Neural cell (in vitro differentiated cells): ENCODE measurements at regions not wholly inside any gene's neighbourhood (a gene's known extent, or its start where the extent isn't known, plus 50 kb on each side); places are given as distances from the start of the nearest gene placed in this dataset.
"Not testable (repeated sequence)": the region's sequence is repeated elsewhere in the genome, so short reads cannot be mapped to it uniquely, and the experiment has no call there.

ENCODE experiments used
- H2AFZ ChIP-seq: fragments of 200-600, 300-800 bp; sonication (generic), shearing (Covaris generic); 2 replicates; pipeline ENCODE4 v1.6.0; 2014; ENCODE audit warnings: low read depth, mild to moderate bottlenecking, antibody characterized with exemption, low read length, moderate library complexity
- H3F3A ChIP-seq: fragments of 200-600 bp; shearing (Covaris generic); 2 replicates; pipeline ENCODE4 v1.6.1; 2016; ENCODE audit warnings: mild to moderate bottlenecking, moderate library complexity, mixed read lengths, antibody characterized with exemption, low read length; ENCODE audit not compliant: insufficient read depth, poor library complexity, severe bottlenecking
- H3K27ac ChIP-seq: fragments of 200-600, 300-800 bp; sonication (generic), shearing (Covaris generic); 2 replicates; pipeline ENCODE4 v1.5.1; 2014; ENCODE audit warnings: mild to moderate bottlenecking, low read length, moderate library complexity
- H3K27me3 ChIP-seq: fragments of 300-800, 200-600 bp; sonication (generic), shearing (Covaris generic); 2 replicates; pipeline ENCODE4 v1.6.0; 2014; ENCODE audit warnings: mild to moderate bottlenecking, low read depth, low read length, moderate library complexity; ENCODE audit not compliant: insufficient read depth
- H3K36me3 ChIP-seq: fragments of 300-800, 200-600 bp; sonication (generic), shearing (Covaris generic); 2 replicates; pipeline ENCODE4 v1.5.1; 2014; ENCODE audit warnings: mild to moderate bottlenecking, antibody characterized with exemption, low read length, moderate library complexity; ENCODE audit not compliant: insufficient read depth
- H3K4me2 ChIP-seq: fragments of 300-800, 200-600 bp; sonication (generic), shearing (Covaris generic); 2 replicates; pipeline ENCODE4 v1.6.0; 2014; ENCODE audit warnings: mild to moderate bottlenecking, low read length
- H3K4me3 ChIP-seq: fragments of 300-800, 200-600 bp; sonication (generic), shearing (Covaris generic); 2 replicates; pipeline ENCODE4 v1.5.1; 2014; ENCODE audit warnings: mild to moderate bottlenecking, low read length, moderate library complexity
- H3K79me2 ChIP-seq: fragments of 200-600 bp; shearing (Covaris generic); replicated peaks from 2 replicates; pipeline ENCODE4 v1.6.0; 2014; ENCODE audit warnings: mild to moderate bottlenecking, low read length, moderate library complexity; ENCODE audit not compliant: insufficient read depth
- H3K9ac ChIP-seq: fragments of 300-800, 200-600 bp; sonication (generic), shearing (Covaris generic); 2 replicates; pipeline ENCODE4 v1.6.1; 2016; ENCODE audit warnings: mild to moderate bottlenecking, low read length, mixed read lengths
- H3K9me2 ChIP-seq: fragments of 200-600 bp; shearing (Covaris generic); 2 replicates; pipeline ENCODE4 v1.6.1; 2016; ENCODE audit warnings: mild to moderate bottlenecking, low read length, mixed read lengths; ENCODE audit not compliant: insufficient read depth
- H3K9me3 ChIP-seq: fragments of 200-600, 300-800 bp; sonication (generic), shearing (Covaris generic); 2 replicates; pipeline ENCODE4 v1.6.1; 2016; ENCODE audit warnings: mild to moderate bottlenecking, mixed run types, low read length, moderate library complexity, mixed read lengths
- H4K20me1 ChIP-seq: fragments of 200-600 bp; shearing (Covaris generic); 2 replicates; pipeline ENCODE4 v1.6.1; 2016; ENCODE audit warnings: mild to moderate bottlenecking, mixed run types; ENCODE audit not compliant: insufficient read depth
- CTCF ChIP-seq: fragments of 450-650 bp; IDR thresholded peaks from 2 replicates; pipeline ENCODE4 v1.5.1; 2014; ENCODE audit warnings: antibody characterized with exemption, mild to moderate bottlenecking, moderate library complexity; ENCODE audit not compliant: poor library complexity, severe bottlenecking
- EP300 ChIP-seq: fragments of 450-650 bp; conservative IDR thresholded peaks from 2 replicates; pipeline ENCODE4 v1.6.1; 2014; ENCODE audit warnings: antibody characterized with exemption, mild to moderate bottlenecking, moderate library complexity; ENCODE audit not compliant: poor library complexity, severe bottlenecking
- EZH2 ChIP-seq: fragments of 200-600, 300-800 bp; shearing (Covaris generic), sonication (generic); IDR thresholded peaks from 2 replicates; pipeline ENCODE4 v1.6.1; 2014; ENCODE audit warnings: antibody characterized with exemption, low read length, borderline replicate concordance, mild to moderate bottlenecking; ENCODE audit not compliant: insufficient read depth, poor library complexity, severe bottlenecking
- MXI1 ChIP-seq: fragments of 450-650 bp; conservative IDR thresholded peaks from 2 replicates; pipeline ENCODE4 v1.6.1; 2014; ENCODE audit warnings: antibody characterized with exemption, mild to moderate bottlenecking; ENCODE audit not compliant: poor library complexity, severe bottlenecking
- POLR2AphosphoS5 ChIP-seq: IDR thresholded peaks from 2 replicates; pipeline ENCODE4 v1.6.1; 2012
- RAD21 ChIP-seq: fragments of 450-650 bp; conservative IDR thresholded peaks from 2 replicates; pipeline ENCODE4 v1.6.1; 2014; ENCODE audit warnings: antibody characterized with exemption, mild to moderate bottlenecking, moderate library complexity
- REST ChIP-seq: IDR thresholded peaks from 2 replicates; pipeline ENCODE4 v1.6.1; 2012; ENCODE audit warnings: borderline replicate concordance
- SMC3 ChIP-seq: fragments of 450-650 bp; conservative IDR thresholded peaks from 2 replicates; pipeline ENCODE4 v1.6.1; 2014; ENCODE audit warnings: antibody characterized with exemption, mild to moderate bottlenecking, moderate library complexity; ENCODE audit not compliant: poor library complexity
- TAF1 ChIP-seq: IDR thresholded peaks from 2 replicates; pipeline ENCODE4 v1.6.1; 2012; ENCODE audit warnings: low read depth

GRCh38 chr6:144364782-144365181 is 79.6 kb downstream of the UTRN start:
- no peaks in the 10 kb centered on the region for H3K79me2 ChIP-seq
- H3K4me2 ChIP-seq, result no peak overlapping the region
- no peaks in the 10 kb centered on the region for H3K36me3 ChIP-seq
- TF ChIP-seq SMC3 (no peak), REST (no peak), EZH2 (no peak), MXI1 (no peak), CTCF (no peak), EP300 (no peak), RAD21 (no peak), TAF1 (no peak), POLR2AphosphoS5 (no peak)
- H3K4me3 ChIP-seq, result no peak overlapping the region
- H2AFZ ChIP-seq, result no peak overlapping the region
- no peaks in the 10 kb centered on the region for H3K27me3 ChIP-seq
- H3K9me2 ChIP-seq, result no peaks in the 10 kb centered on the region
- no peaks in the 10 kb centered on the region for H3K9me3 ChIP-seq
- no peaks in the 10 kb centered on the region for H4K20me1 ChIP-seq
- no peaks in the 10 kb centered on the region for H3F3A ChIP-seq
- H3K27ac ChIP-seq, result no peak overlapping the region
- H3K9ac ChIP-seq, result no peak overlapping the region

- Histone ChIP-seq H3K9me2 (no peaks in the 10 kb centered on the region), H3K27ac (no peak overlapping the region), H3F3A (no peaks in the 10 kb centered on the region), H4K20me1 (no peaks in the 10 kb centered on the region), H3K79me2 (no peaks in the 10 kb centered on the region), H3K9me3 (no peaks in the 10 kb centered on the region), H3K4me2 (no peak overlapping the region), H3K9ac (no peak overlapping the region), H2AFZ (no peak overlapping the region), H3K27me3 (no peaks in the 10 kb centered on the region), H3K36me3 (no peaks in the 10 kb centered on the region), H3K4me3 (no peak overlapping the region)
- no peak for TF ChIP-seq SMC3
- no peak for TF ChIP-seq EP300
- TF ChIP-seq RAD21, result no peak
- TF ChIP-seq REST, result no peak
- no peak for TF ChIP-seq TAF1
- TF ChIP-seq MXI1, result no peak
- no peak for TF ChIP-seq EZH2
- no peak for TF ChIP-seq CTCF
- no peak for TF ChIP-seq POLR2AphosphoS5
Observed at GRCh38 chr6:144365271-144365670, 80.1 kb downstream of the UTRN start.

- not testable (repeated sequence) for H3K36me3 ChIP-seq, H3K9me3 ChIP-seq, H3K27ac ChIP-seq, H3K4me3 ChIP-seq, H4K20me1 ChIP-seq, H3K79me2 ChIP-seq, H2AFZ ChIP-seq, H3K4me2 ChIP-seq, H3K27me3 ChIP-seq, H3K9me2 ChIP-seq, H3F3A ChIP-seq, H3K9ac ChIP-seq
Observed at GRCh38 chr6:144369696-144370095, 84.6 kb downstream of the UTRN start.
